SK-N-SH treated with all-trans-retinoic acid at 6 μM for 48 hours (cell line): ENCODE measurements at regions not wholly inside any gene's neighbourhood (a gene's known extent, or its start where the extent isn't known, plus 50 kb on each side); places are given as distances from the start of the nearest gene placed in this dataset.

ENCODE experiments used
- ATAC-seq: fragments of 200-7000 bp; cut with Tn5 transposase; 3 replicates; pipeline ENCODE4 v1.9.1; 2020; ENCODE audit warnings: mild to moderate bottlenecking, moderate library complexity
- ARNTL ChIP-seq: fragments of 450-650 bp; formaldehyde crosslinking; IDR thresholded peaks from 2 replicates; pipeline ENCODE4 v1.5.0; 2020; ENCODE audit warnings: low read depth, mild to moderate bottlenecking, moderate library complexity, borderline replicate concordance
- BACH2 ChIP-seq: fragments of 250-450 bp; sonication (Bioruptor Pico); IDR thresholded peaks from 2 replicates; pipeline ENCODE4 v1.9.0; 2021; ENCODE audit warnings: mild to moderate bottlenecking, borderline replicate concordance
- CREB5 ChIP-seq: fragments of 250-450 bp; sonication (Bioruptor Pico); IDR thresholded peaks from 2 replicates; pipeline ENCODE4 v1.5.1; 2020; ENCODE audit warnings: low read depth, mild to moderate bottlenecking, moderate library complexity
- CSDC2 ChIP-seq: fragments of 250-450 bp; sonication (Bioruptor Pico); IDR thresholded peaks from 2 replicates; pipeline ENCODE4 v1.5.0; 2020; ENCODE audit warnings: mild to moderate bottlenecking, moderate library complexity
- ESRRG ChIP-seq: fragments of 250-450 bp; sonication (Bioruptor Pico); IDR thresholded peaks from 2 replicates; pipeline ENCODE4 v1.6.1; 2021; ENCODE audit warnings: mild to moderate bottlenecking
- GLIS3 ChIP-seq: fragments of 250-450 bp; sonication (Bioruptor Pico); IDR thresholded peaks from 2 replicates; pipeline ENCODE4 v1.5.0; 2020; ENCODE audit warnings: mild to moderate bottlenecking, moderate library complexity
- ISL1 ChIP-seq: fragments of 250-450 bp; sonication (Bioruptor Pico); IDR thresholded peaks from 2 replicates; pipeline ENCODE4 v2.1.2; 2022; ENCODE audit warnings: mild to moderate bottlenecking, moderate library complexity
- OSR1 ChIP-seq: fragments of 250-450 bp; sonication (Bioruptor Pico); IDR thresholded peaks from 2 replicates; pipeline ENCODE4 v1.8.0; 2022; ENCODE audit warnings: moderate library complexity, mild to moderate bottlenecking, inconsistent platforms
- PATZ1 ChIP-seq: fragments of 250-450 bp; sonication (Bioruptor Pico); IDR thresholded peaks from 2 replicates; pipeline ENCODE4 v1.8.0; 2020; ENCODE audit warnings: mild to moderate bottlenecking, moderate library complexity, borderline replicate concordance
- POU6F1 ChIP-seq: fragments of 250-450 bp; sonication (Bioruptor Pico); IDR thresholded peaks from 2 replicates; pipeline ENCODE4 v1.8.0; 2021; ENCODE audit warnings: low read depth, mild to moderate bottlenecking, moderate library complexity, borderline replicate concordance
- PPARA ChIP-seq: fragments of 250-450 bp; sonication (Bioruptor Pico); IDR thresholded peaks from 2 replicates; pipeline ENCODE4 v1.5.0; 2020; ENCODE audit warnings: mild to moderate bottlenecking, borderline replicate concordance
- RARB ChIP-seq: fragments of 250-450 bp; sonication (Bioruptor Pico); IDR thresholded peaks from 2 replicates; pipeline ENCODE4 v1.8.0; 2021; ENCODE audit warnings: mild to moderate bottlenecking, moderate library complexity
- SNAI2 ChIP-seq: fragments of 250-450 bp; sonication (Bioruptor Pico); IDR thresholded peaks from 2 replicates; pipeline ENCODE4 v1.5.0; 2020; ENCODE audit warnings: mild to moderate bottlenecking, moderate library complexity
- TCF4 ChIP-seq: fragments of 250-450 bp; sonication (Bioruptor Pico); IDR thresholded peaks from 2 replicates; pipeline ENCODE4 v1.8.0; 2021; ENCODE audit warnings: mild to moderate bottlenecking, moderate library complexity, borderline replicate concordance
- TOX ChIP-seq: fragments of 250-450 bp; sonication (Bioruptor Pico); IDR thresholded peaks from 2 replicates; pipeline ENCODE4 v1.8.0; 2021; ENCODE audit warnings: mild to moderate bottlenecking, moderate library complexity, borderline replicate concordance
- TSHZ2 ChIP-seq: fragments of 250-450 bp; sonication (Bioruptor Pico); IDR thresholded peaks from 2 replicates; pipeline ENCODE4 v1.5.0; 2020; ENCODE audit warnings: mild to moderate bottlenecking, moderate library complexity
- ZC3H10 ChIP-seq: fragments of 250-450 bp; sonication (Bioruptor Pico); IDR thresholded peaks from 2 replicates; pipeline ENCODE4 v1.5.1; 2021; ENCODE audit warnings: mild to moderate bottlenecking, moderate library complexity
- ZFP3 ChIP-seq: fragments of 250-450 bp; sonication (Bioruptor Pico); IDR thresholded peaks from 2 replicates; pipeline ENCODE4 v1.5.0; 2020; ENCODE audit warnings: mild to moderate bottlenecking, moderate library complexity
- ZFP30 ChIP-seq: fragments of 450-650 bp; formaldehyde crosslinking; IDR thresholded peaks from 2 replicates; pipeline ENCODE4 v1.5.0; 2022; ENCODE audit warnings: mild to moderate bottlenecking, moderate library complexity
- ZNF565 ChIP-seq: fragments of 450-650 bp; formaldehyde crosslinking; conservative IDR thresholded peaks from 2 replicates; pipeline ENCODE4 v1.5.0; 2020; ENCODE audit warnings: low read depth, mild to moderate bottlenecking, moderate library complexity
- ZNF70 ChIP-seq: fragments of 450-650 bp; formaldehyde crosslinking; IDR thresholded peaks from 2 replicates; pipeline ENCODE4 v1.5.0; 2020; ENCODE audit warnings: mild to moderate bottlenecking, moderate library complexity
- ZNF8 ChIP-seq: fragments of 450-650 bp; formaldehyde crosslinking; IDR thresholded peaks from 2 replicates; pipeline ENCODE4 v1.5.0; 2020; ENCODE audit warnings: mild to moderate bottlenecking, moderate library complexity

GRCh38 chr12:105832806-105833205, 305.9 kb downstream of the NUAK1 start:
- TF ChIP-seq ZFP3 (CRISPR knock-in tag) (no peak), TSHZ2 (CRISPR knock-in tag) (no peak), ARNTL (CRISPR knock-in tag) (no peak), ESRRG (CRISPR knock-in tag) (no peak), POU6F1 (CRISPR knock-in tag) (no peak), ZC3H10 (CRISPR knock-in tag) (no peak), ZFP30 (no peak), ISL1 (CRISPR knock-in tag) (no peak), RARB (CRISPR knock-in tag) (no peak), ZNF70 (CRISPR knock-in tag) (no peak), BACH2 (no peak), CSDC2 (CRISPR knock-in tag) (no peak), PPARA (no peak), PATZ1 (no peak), OSR1 (CRISPR knock-in tag) (no peak)
- no peak for ATAC-seq

GRCh38 chr12:105834496-105834895, 304.3 kb downstream of the NUAK1 start:
- no peak for ATAC-seq
- no peak for TF ChIP-seq ZNF8 (CRISPR knock-in tag)
- TF ChIP-seq ESRRG (CRISPR knock-in tag), result no peak
- TF ChIP-seq OSR1 (CRISPR knock-in tag), result no peak
- TF ChIP-seq BACH2, result no peak
- no peak for TF ChIP-seq CREB5 (CRISPR knock-in tag)
- no peak for TF ChIP-seq ZNF565 (CRISPR knock-in tag)
- TF ChIP-seq TCF4 (CRISPR knock-in tag), result no peak
- no peak for TF ChIP-seq TOX (CRISPR knock-in tag)

GRCh38 chr12:105835580-105836241, 303.0 kb downstream of the NUAK1 start:
- ATAC-seq, result no peak
- TF ChIP-seq TOX (CRISPR knock-in tag) (no peak), ZNF565 (CRISPR knock-in tag) (no peak), ARNTL (CRISPR knock-in tag) (no peak), PPARA (no peak), ZFP30 (no peak), ZNF8 (CRISPR knock-in tag) (no peak), ISL1 (CRISPR knock-in tag) (no peak), CREB5 (CRISPR knock-in tag) (no peak), GLIS3 (CRISPR knock-in tag) (no peak), CSDC2 (CRISPR knock-in tag) (no peak), ZFP3 (CRISPR knock-in tag) (no peak), SNAI2 (CRISPR knock-in tag) (no peak), OSR1 (CRISPR knock-in tag) (no peak), ZNF70 (CRISPR knock-in tag) (no peak), BACH2 (no peak), RARB (CRISPR knock-in tag) (no peak), ESRRG (CRISPR knock-in tag) (no peak), POU6F1 (CRISPR knock-in tag) (no peak), TCF4 (CRISPR knock-in tag) (no peak)
